Esophagus muscularis mucosa (tissue), 4 donors: ENCODE measurements at regions not wholly inside any gene's neighbourhood (a gene's known extent, or its start where the extent isn't known, plus 50 kb on each side); places are given as distances from the start of the nearest gene placed in this dataset.
"Not testable (repeated sequence)": the region's sequence is repeated elsewhere in the genome, so short reads cannot be mapped to it uniquely, and the experiment has no call there.

Experiments
- DNase-seq: peaks from one replicate; pipeline ENCODE4 v3.0.0-alpha.2; 2017; ENCODE audit errors: extremely low spot score
- H3K27ac ChIP-seq, 4 donors: fragments of 200-600 bp; sonication (generic); replicated peaks in 1 of 4; 1 replicate in 3 of 4; 2 replicates in 1 of 4; pipeline ENCODE4 v1.5.1; 2016 to 2019; ENCODE audit warnings: mild to moderate bottlenecking in 1 of 4
- H3K27me3 ChIP-seq, 4 donors: fragments of 200-600 bp; sonication (generic); one replicate each; pipeline versions ENCODE4 v1.5.1 to v1.6.0; 2016 to 2019
- H3K36me3 ChIP-seq, 4 donors: fragments of 200-600 bp; sonication (generic); one replicate each; pipeline ENCODE4 v1.5.1; 2016 to 2019
- H3K4me1 ChIP-seq, 4 donors: fragments of 200-600 bp; sonication (generic); one replicate each; pipeline ENCODE4 v1.5.1; 2016 to 2019
- H3K4me3 ChIP-seq, 4 donors: fragments of 200-600 bp; sonication (generic); 1 replicate in 2 of 4; 2 replicates in 2 of 4; pipeline ENCODE4 v1.5.1; 2016 to 2019; ENCODE audit warnings: mild to moderate bottlenecking in 4 of 4, moderate library complexity in 1 of 4
- H3K9me3 ChIP-seq, 4 donors: fragments of 200-600 bp; sonication (generic); 1 replicate in 3 of 4; 2 replicates in 1 of 4; pipeline ENCODE4 v1.5.1; 2016 to 2019
- WGBS: methylation state at CpG from one replicate; pipeline ENCODE4 v1.1.5; 2018; 5-methylcytosine and 5-hydroxymethylcytosine counted together
- intact Hi-C: fragments of 100-400 bp; cut with DNase I; formaldehyde crosslinking; loops from one replicate; pipeline ENCODE4 v1.15.1; 2023
- small RNA-seq, 3 donors: library from RNA; depleted of rRNA; stranded (forward); fragments of <200 nt; gene quantifications; one replicate each; pipeline ENCODE3, GENCODE V24; 2016

DNA sequence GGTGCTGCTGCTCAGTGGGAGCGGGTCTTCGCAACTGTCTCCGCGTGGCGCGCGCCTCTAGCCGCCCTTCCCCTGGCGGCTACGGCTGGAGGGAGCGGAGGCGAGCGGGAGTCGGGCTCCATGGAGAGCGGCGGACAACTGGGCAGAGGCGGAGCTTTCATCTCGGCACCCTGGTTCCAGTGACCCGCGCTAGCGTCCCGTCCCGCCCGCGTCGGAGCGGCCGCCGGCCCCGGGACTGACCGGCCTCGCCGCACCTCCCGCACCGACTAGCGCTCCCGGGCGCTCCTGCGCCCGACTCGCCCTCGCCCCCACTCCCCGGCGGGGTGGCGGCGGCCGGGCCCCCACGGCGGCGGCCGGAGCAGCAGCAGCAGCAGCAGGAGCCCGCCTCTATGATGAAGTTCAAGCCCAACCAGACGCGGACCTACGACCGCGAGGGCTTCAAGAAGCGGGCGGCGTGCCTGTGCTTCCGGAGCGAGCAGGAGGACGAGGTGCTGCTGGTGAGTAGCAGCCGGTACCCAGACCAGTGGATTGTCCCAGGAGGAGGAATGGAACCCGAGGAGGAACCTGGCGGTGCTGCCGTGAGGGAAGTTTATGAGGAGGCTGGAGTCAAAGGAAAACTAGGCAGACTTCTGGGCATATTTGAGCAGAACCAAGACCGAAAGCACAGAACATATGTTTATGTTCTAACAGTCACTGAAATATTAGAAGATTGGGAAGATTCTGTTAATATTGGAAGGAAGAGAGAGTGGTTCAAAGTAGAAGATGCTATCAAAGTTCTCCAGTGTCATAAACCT lies 69.2 kb upstream of the NOTCH2NLA start:
- no CpG with 5 or more reads among the region's 68 CpGs for WGBS
- intact Hi-C loops, H3K27ac ChIP-seq, H3K36me3 ChIP-seq, H3K9me3 ChIP-seq, DNase-seq, H3K4me3 ChIP-seq, H3K4me1 ChIP-seq, H3K27me3 ChIP-seq: not testable (repeated sequence)

DNA sequence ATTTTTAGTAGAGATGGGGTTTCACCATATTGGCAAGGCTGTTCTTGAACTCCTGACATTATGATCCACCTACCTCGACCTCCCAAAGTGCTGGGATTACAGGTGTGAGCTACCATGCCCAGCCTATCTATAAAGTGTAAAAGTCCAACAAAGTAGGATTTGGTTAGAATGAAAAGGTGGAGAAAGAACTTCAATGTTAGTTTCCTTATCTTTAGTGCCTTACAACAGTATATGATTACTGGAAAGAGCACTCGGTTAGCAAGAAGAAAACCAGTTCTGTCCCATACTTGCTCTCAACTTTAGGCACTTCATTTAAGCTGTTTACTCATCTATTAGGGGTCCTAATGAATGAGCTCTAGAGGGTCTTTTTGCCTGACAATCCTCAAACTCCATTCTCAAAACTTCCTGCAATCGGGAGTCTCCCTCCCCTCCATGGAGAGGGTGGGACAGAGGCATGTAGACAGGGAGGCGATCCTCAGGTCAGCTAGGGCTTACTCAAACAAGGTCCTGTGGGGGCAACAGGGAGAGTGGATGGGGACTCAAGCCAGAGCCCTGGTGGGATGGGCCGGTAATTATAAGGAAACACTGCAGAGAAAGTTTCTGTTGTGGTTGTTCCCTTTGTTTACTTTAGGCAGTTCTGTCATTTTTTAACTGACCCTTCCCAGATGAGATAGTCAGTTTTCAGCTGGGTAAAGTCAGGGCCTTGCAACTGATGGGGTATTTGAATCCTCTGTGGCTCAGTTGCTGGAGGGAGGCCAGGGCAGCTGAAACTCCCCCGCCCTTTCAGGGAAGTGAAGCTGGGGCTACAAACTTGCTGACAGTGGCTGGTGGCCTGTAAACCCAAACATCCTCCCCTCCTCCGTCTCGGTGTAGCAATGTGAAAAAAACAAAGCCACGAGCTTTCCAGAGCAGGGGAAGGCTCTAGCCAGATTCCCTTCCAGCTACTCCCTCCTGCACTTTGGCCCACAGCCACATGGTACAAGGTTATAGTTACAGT lies 64.4 kb upstream of the NOTCH2NLA start:
- DNase-seq, H3K4me1 ChIP-seq, H3K27ac ChIP-seq, H3K36me3 ChIP-seq, H3K9me3 ChIP-seq, H3K27me3 ChIP-seq, H3K4me3 ChIP-seq, intact Hi-C loops: not testable (repeated sequence)
- WGBS, result no CpG with 5 or more reads among the region's 9 CpGs

DNA sequence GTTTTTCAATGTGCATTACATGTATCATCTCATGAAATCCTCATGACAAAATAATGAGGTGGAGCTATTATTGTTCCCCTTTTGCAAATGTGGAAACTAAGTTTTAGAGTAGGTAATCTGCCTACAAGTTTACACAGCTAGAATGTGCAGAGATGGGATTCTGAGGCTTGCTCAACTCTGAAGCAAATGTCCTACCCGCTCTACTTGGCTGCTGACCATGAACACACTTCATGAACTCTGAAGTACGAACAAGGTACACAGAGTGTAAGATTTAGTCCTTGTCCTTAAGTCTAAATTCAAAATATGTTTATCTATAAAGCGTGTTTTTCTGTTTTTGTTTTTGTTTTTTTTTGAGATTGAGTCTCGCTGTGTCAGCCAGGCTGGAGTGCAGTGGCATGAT lies 63.6 kb upstream of the NOTCH2NLA start:
- intact Hi-C loops, result not testable (repeated sequence)
- WGBS, result no CpG with 5 or more reads among the region's 4 CpGs

DNA sequence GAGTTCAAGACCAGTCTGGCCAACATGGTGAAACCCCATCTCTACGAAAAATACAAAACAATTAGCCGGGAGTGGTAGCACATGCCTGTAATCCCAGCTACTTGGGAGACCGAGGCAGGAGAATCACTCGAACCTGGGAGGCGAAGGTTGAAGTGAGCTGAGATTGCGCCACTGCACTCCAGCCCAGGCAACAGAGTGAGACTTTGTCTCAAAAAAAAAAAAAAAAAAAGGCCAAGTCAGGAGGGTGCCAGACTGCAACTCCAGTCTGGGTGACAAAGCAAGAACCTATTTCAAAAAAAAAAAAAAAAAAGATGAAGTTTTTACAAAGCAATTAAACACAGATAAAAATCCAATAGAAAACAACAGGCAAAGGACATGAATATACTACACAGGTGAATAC lies 59.1 kb upstream of the NOTCH2NLA start:
- H3K27me3 ChIP-seq, H3K4me3 ChIP-seq, H3K4me1 ChIP-seq, H3K9me3 ChIP-seq, DNase-seq, H3K36me3 ChIP-seq, intact Hi-C loops, H3K27ac ChIP-seq: not testable (repeated sequence)
- no CpG with 5 or more reads among the region's 6 CpGs for WGBS

More for the DNA sequence above, 63.6 kb upstream of the NOTCH2NLA start:
- H3K4me3 ChIP-seq, H3K36me3 ChIP-seq, H3K27me3 ChIP-seq, DNase-seq, H3K9me3 ChIP-seq, H3K4me1 ChIP-seq, H3K27ac ChIP-seq: not testable (repeated sequence)

DNA sequence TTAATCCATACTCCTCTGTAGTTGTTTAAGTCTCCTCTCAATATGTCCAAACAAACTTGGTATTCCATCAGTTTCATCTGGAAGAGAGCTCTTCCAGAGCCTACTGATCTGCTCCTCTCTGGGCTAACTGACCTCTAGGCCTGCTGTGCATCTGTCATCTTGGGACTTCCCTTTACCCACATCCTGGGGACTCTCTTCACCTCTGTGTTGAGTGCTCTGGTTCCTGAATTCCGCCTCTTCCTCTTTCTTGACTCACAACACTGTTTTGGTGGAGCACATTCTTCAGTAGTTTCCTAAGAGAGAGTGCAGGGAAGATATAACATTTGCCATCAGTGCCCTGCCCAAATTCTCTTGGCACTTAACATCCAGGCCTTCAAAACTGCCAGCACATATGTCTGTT lies 55.9 kb upstream of the NOTCH2NLA start:
- no CpG with 5 or more reads among the region's 1 CpG for WGBS
- H3K36me3 ChIP-seq, DNase-seq, H3K4me1 ChIP-seq, H3K9me3 ChIP-seq, intact Hi-C loops, H3K27me3 ChIP-seq, H3K27ac ChIP-seq, H3K4me3 ChIP-seq: not testable (repeated sequence)

DNA sequence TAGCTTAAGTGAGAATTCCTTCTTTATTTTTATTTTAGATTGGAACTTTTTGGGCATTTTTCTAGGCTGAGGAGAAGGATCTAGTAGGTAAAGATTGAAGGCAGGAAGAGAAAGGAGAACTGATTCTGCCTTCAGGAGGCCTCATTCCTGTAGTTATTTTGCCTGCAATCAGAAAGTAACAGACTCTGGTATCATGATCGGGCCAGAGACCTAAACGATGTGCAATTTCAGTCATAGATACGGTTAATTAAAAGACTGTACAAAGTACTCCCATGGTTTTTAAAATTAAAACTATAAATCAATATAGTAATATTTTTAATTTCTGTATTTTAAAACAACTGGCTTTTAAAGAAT lies 54.7 kb upstream of the NOTCH2NLA start:
- intact Hi-C loops, H3K27me3 ChIP-seq, DNase-seq, H3K27ac ChIP-seq, H3K36me3 ChIP-seq, H3K4me3 ChIP-seq, H3K9me3 ChIP-seq, H3K4me1 ChIP-seq: not testable (repeated sequence)
- WGBS, result no CpG with 5 or more reads among the region's 3 CpGs

DNA sequence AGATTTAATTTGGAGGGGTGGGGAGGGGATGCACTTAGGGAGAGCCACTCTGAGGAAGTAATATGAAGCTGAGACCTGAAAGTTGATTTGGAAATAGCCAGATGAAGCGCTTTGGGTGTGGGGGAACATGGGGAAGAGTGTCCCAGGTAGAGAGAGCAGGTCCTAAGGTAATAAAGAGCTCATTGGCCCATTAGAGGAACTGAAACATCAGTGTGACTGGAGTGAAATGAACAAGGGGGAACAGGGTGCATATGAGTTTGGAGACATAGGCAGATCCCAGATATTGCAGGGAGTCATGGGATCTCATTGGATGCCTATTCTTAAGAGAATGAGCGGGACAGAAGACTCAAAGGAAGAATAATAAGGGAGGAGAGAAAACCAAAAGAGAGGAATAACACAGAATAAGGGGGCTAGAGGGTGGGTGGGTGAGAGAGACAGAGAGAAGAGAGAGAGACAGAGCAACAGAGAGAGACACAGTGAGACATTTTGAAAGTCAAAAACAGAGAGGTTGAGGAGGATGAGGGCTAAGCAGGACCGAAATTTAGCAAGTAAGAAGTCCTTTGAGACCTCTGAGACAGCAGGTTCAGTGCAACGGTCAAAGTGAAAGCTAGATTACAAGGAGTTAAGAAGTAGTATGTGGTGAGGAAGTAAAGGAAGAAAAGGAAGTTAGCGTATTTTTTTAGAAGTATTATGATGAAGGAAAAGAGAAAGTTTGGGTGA lies 54.1 kb upstream of the NOTCH2NLA start:
- H3K27me3 ChIP-seq, H3K36me3 ChIP-seq, H3K4me1 ChIP-seq, H3K9me3 ChIP-seq, DNase-seq, H3K4me3 ChIP-seq, H3K27ac ChIP-seq, intact Hi-C loops: not testable (repeated sequence)
- WGBS, result no CpG with 5 or more reads among the region's 5 CpGs

DNA sequence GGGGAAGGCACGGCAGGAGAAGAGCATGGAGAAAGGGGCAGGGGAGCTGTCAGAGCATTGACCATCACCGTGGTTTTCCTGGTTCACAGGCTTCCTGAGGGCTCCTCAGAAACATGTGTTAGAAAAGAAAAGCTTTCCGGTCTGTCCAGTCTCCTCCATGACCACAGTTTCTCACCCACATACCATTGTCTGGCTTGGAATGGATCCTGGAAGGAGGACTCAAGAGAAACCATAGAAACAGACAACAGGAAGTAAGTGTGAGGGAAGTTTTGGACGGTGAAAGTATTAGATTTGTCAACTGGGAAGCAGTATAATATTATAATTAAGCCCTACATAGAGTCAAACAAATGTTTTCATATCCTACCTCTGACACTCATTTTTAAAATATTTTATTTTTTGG lies 52.7 kb upstream of the NOTCH2NLA start:
- WGBS, result no CpG with 5 or more reads among the region's 4 CpGs
- H3K27ac ChIP-seq, H3K4me3 ChIP-seq, intact Hi-C loops, H3K36me3 ChIP-seq, H3K4me1 ChIP-seq, H3K27me3 ChIP-seq, DNase-seq, H3K9me3 ChIP-seq: not testable (repeated sequence)

DNA sequence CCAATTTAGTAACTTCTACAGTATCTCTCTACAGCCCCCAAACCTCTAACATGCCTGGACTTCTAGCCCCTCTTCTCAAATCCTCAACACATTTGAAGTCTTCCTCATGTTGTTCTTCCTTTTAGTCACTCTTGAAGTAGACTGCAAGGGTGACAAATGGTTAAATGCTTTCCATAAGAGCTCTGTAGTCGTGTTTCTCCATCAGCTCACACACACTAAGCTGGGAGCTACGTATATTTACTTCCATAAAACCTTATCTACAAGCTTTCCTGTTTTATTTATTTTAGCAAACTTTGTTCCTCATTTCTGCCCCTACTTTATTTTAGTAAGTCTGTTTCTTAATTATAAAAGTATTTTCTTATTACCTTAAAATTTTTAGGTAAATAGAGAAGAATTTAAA lies 49.9 kb upstream of the NOTCH2NLA start:
- intact Hi-C loops, H3K9me3 ChIP-seq, H3K27ac ChIP-seq, H3K4me3 ChIP-seq, DNase-seq, H3K27me3 ChIP-seq, H3K4me1 ChIP-seq, H3K36me3 ChIP-seq: not testable (repeated sequence)
- no CpG with 5 or more reads among the region's 2 CpGs for WGBS

Small RNA genes in the stretch of these regions (small RNA-seq; reads per million reads assigned to genes)
- gene RF00003 (0 reads per million in 3 donors), gene RF00619 (0 reads per million in 3 donors), gene RNA5SP536 (0 reads per million in 3 donors), gene RNU6-1071P (0 reads per million in 3 donors)
